ENCODE measurements at regions not wholly inside any gene's neighbourhood (a gene's known extent, or its start where the extent isn't known, plus 50 kb on each side); places are given as distances from the start of the nearest gene placed in this dataset.

DNA sequence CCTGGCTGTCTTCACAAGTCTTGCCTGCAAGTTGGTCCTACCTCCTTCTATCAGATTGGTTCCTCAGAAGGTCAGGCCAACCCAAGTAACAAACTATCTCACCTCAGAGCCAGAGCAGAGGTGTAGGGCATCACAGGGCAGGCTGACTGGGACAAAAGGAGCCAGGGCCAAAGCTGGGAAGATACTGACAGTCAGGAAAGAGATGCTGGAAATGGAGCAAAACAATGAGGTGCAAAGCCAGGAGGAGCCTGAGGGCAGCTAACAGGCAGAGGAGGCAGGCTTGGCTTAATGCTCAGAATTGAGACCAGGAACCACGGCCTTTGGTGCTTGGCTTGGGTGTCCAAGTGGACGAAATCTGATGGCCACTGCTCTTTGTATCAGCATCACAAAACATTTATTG, 68.4 kb upstream of the PNMA1 start:
- H3K27me3 ChIP-seq (ENCODE audit: control insufficient read depth, low read length): no peaks in the 10 kb centered on the region
- no peak overlapping the region for H3K4me3 ChIP-seq (ENCODE audit: low read length)
- no peaks in the 10 kb centered on the region for H3K9me3 ChIP-seq (ENCODE audit: control insufficient read depth, insufficient read depth, low read length)
- H3K36me3 ChIP-seq (ENCODE audit: control insufficient read depth, low read length): peaks cover 38% of the 10 kb centered on the region
- no peak overlapping the region for H3K4me2 ChIP-seq (ENCODE audit: low read length)
- TF ChIP-seq CTCF (IDR thresholded peaks at IDR 0.05; ENCODE audit: low read depth, low read length, poor library complexity, severe bottlenecking): no peak
- peaks cover 95% of the 10 kb centered on the region for H3K79me2 ChIP-seq (ENCODE audit: control insufficient read depth, low read length)
- no peaks in the 10 kb centered on the region for H4K20me1 ChIP-seq (ENCODE audit: control insufficient read depth, insufficient read depth, low read depth, low read length)
- H3F3A ChIP-seq (ENCODE audit: control insufficient read depth, insufficient read depth): peaks cover 12% of the 10 kb centered on the region
- H3K9me2 ChIP-seq (replicated peaks; ENCODE audit: control insufficient read depth, low read length): no peaks in the 10 kb centered on the region
- H3K27ac ChIP-seq (ENCODE audit: low read depth, low read length): no peak overlapping the region
- H3K4me1 ChIP-seq (ENCODE audit: control insufficient read depth, low read length): peaks cover 75% of the 10 kb centered on the region

GRCh38 chr14:73780896-73781295, 66.7 kb upstream of the PNMA1 start:
- Histone ChIP-seq H3K79me2 (ENCODE audit: control insufficient read depth, low read length) (peaks cover 97% of the 10 kb centered on the region), H3K4me1 (ENCODE audit: control insufficient read depth, low read length) (peaks cover 88% of the 10 kb centered on the region), H3F3A (ENCODE audit: control insufficient read depth, insufficient read depth) (peaks cover 12% of the 10 kb centered on the region), H3K36me3 (ENCODE audit: control insufficient read depth, low read length) (peaks cover 38% of the 10 kb centered on the region), H3K4me3 (ENCODE audit: low read length) (no peak overlapping the region), H3K27me3 (ENCODE audit: control insufficient read depth, low read length) (no peaks in the 10 kb centered on the region), H3K27ac (ENCODE audit: low read depth, low read length) (0 out of 2 replicates have a peak overlapping the region, but pooled peaks have one; percentile 11), H3K4me2 (ENCODE audit: low read length) (peak overlapping the region; percentile 16; the same call in 1 of the 2 replicates), H3K9me2 (replicated peaks; ENCODE audit: control insufficient read depth, low read length) (no peaks in the 10 kb centered on the region), H4K20me1 (ENCODE audit: control insufficient read depth, insufficient read depth, low read depth, low read length) (no peaks in the 10 kb centered on the region), H3K9me3 (ENCODE audit: control insufficient read depth, insufficient read depth, low read length) (no peaks in the 10 kb centered on the region)
- no peak for TF ChIP-seq CTCF (IDR thresholded peaks at IDR 0.05; ENCODE audit: low read depth, low read length, poor library complexity, severe bottlenecking)
- TF ChIP-seq EZH2phosphoT487 (IDR thresholded peaks at IDR 0.05; ENCODE audit: borderline replicate concordance, low read length): no peak

DNA sequence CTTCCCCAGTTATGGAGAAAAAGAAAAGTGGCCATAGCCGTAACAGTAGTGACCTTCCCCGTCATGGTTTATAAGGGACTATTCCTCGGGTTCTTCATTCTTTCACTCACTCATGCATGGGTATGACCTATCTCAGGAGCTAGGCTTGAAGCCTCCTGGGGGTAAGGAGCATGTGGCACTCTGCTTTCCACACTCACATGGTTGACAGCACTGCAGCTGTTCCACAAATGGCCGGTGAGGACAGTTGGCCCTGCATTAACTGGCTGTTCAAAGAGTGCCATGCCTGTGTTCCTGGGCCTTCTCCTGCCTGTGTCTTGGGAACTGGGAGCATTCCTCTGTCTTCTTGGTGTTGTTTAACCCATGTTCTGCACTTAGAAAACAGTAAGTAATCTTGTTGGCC, 66.2 kb upstream of the PNMA1 start:
- Histone ChIP-seq H3K9me2 (replicated peaks; ENCODE audit: control insufficient read depth, low read length) (no peaks in the 10 kb centered on the region), H3K9me3 (ENCODE audit: control insufficient read depth, insufficient read depth, low read length) (no peaks in the 10 kb centered on the region), H4K20me1 (ENCODE audit: control insufficient read depth, insufficient read depth, low read depth, low read length) (no peaks in the 10 kb centered on the region), H3K27ac (ENCODE audit: low read depth, low read length) (peak overlapping the region; percentile 11; the same call in 1 of the 2 replicates), H3K79me2 (ENCODE audit: control insufficient read depth, low read length) (peaks cover 97% of the 10 kb centered on the region), H3K4me2 (ENCODE audit: low read length) (peak overlapping the region; percentile 16; the same call in 1 of the 2 replicates), H3K4me3 (ENCODE audit: low read length) (no peak overlapping the region), H3K4me1 (ENCODE audit: control insufficient read depth, low read length) (peaks cover 89% of the 10 kb centered on the region), H3K36me3 (ENCODE audit: control insufficient read depth, low read length) (peaks cover 43% of the 10 kb centered on the region), H3K27me3 (ENCODE audit: control insufficient read depth, low read length) (no peaks in the 10 kb centered on the region), H3F3A (ENCODE audit: control insufficient read depth, insufficient read depth) (peaks cover 8% of the 10 kb centered on the region)
- no peak for TF ChIP-seq CTCF (IDR thresholded peaks at IDR 0.05; ENCODE audit: low read depth, low read length, poor library complexity, severe bottlenecking)
- no peak for TF ChIP-seq EZH2phosphoT487 (IDR thresholded peaks at IDR 0.05; ENCODE audit: borderline replicate concordance, low read length)

All from DOHH2 (cell line).